NB4 (cell line): ENCODE measurements at regions not wholly inside any gene's neighbourhood (a gene's known extent, or its start where the extent isn't known, plus 50 kb on each side); places are given as distances from the start of the nearest gene placed in this dataset.

Experiments used
- DNase-seq: peaks from one replicate; pipeline ENCODE4 v3.0.0; 2010; ENCODE audit warnings: low read depth
- H3K4me3 ChIP-seq: one replicate; pipeline ENCODE4 v1.5.1; 2011; ENCODE audit warnings: mild to moderate bottlenecking, low read depth, low read length, moderate library complexity
- CTCF ChIP-seq: IDR thresholded peaks from one replicate; pipeline ENCODE4 v1.5.1; 2012; ENCODE audit warnings: low read depth, low read length
- MAX ChIP-seq: IDR thresholded peaks from 2 replicates; pipeline ENCODE4 v1.6.1; 2011; ENCODE audit warnings: low read depth, low read length
- MYC ChIP-seq: IDR thresholded peaks from 2 replicates; pipeline ENCODE4 v1.6.1; 2011; ENCODE audit warnings: low read depth, low read length
- POLR2A ChIP-seq: IDR thresholded peaks from 2 replicates; pipeline ENCODE4 v1.6.1; 2011; ENCODE audit warnings: mild to moderate bottlenecking; ENCODE audit not compliant: insufficient read length; ENCODE audit errors: extremely low read depth

GRCh38 chr1:47529520-47530098, 91.8 kb downstream of the FOXD2 start:
- TF ChIP-seq MYC (no peak), CTCF (peak; percentile 56)
- DNase-seq: no peak
- no peak overlapping the region for H3K4me3 ChIP-seq

GRCh38 chr1:47532921-47533792, 95.3 kb downstream of the FOXD2 start:
- H3K4me3 ChIP-seq: no peak overlapping the region
- TF ChIP-seq MAX: no peak
- no peak for TF ChIP-seq CTCF
- no peak for TF ChIP-seq MYC
- TF ChIP-seq POLR2A: no peak
- DNase-seq: peak; percentile 26

- no peak for DNase-seq
- H3K4me3 ChIP-seq: no peak overlapping the region
- no peak for TF ChIP-seq MAX
- no peak for TF ChIP-seq POLR2A
- no peak for TF ChIP-seq MYC
- no peak for TF ChIP-seq CTCF
Observed at GRCh38 chr1:47533793-47534328, 96.0 kb downstream of the FOXD2 start.

- TF ChIP-seq MYC (no peak), POLR2A (no peak), MAX (no peak), CTCF (no peak)
- no peak overlapping the region for H3K4me3 ChIP-seq
- no peak for DNase-seq
Observed at GRCh38 chr1:47534436-47534835, 96.6 kb downstream of the FOXD2 start.

- DNase-seq: no peak
- H3K4me3 ChIP-seq: no peak overlapping the region
- TF ChIP-seq CTCF (no peak), POLR2A (no peak), MAX (no peak), MYC (no peak)
Observed at GRCh38 chr1:47536646-47537118, 98.8 kb downstream of the FOXD2 start.
